ENCODE measurements at regions not wholly inside any gene's neighbourhood (a gene's known extent, or its start where the extent isn't known, plus 50 kb on each side); places are given as distances from the start of the nearest gene placed in this dataset.
"Not testable (repeated sequence)": the region's sequence is repeated elsewhere in the genome, so short reads cannot be mapped to it uniquely, and the experiment has no call there.

DNA sequence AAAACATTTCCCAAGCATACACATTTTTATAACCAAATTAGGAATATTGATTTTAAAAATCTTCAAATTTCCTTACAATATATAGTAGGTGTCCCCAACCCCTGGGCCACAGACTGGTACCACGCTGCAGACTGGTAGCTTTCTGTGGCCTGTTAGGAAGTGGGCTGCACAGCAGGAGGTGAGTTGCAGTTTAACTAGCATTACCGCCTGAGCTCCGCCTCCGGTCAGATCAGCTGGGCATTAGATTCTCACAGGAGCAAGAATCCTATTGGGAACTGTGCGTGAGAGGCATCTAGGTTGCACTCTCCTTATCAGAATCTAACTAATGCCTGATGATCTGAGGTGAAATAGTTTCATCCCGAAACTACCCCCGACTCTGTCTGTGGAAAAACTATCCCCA is 62.1 kb downstream of the ZWINT start:
- no peak for FAIRE-seq

DNA sequence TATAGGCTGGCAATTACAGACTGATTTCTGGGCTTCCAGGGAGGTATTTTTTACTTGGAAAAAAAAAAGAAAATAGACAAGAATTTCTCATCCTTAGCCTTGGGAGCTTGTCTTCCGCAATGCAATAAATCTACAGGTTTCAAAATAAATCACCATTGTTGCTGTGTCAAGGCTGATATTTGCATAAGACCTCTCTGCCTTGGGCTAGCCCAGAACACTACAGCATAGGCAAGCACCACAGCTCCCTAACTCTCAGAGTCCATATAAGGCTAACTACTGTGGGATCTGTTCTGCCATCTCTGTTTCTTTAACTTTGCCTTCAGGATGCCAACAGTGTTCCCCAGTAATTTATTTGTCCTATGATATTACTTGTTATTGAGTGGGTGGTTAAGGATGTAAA is 64.4 kb downstream of the ZWINT start:
- no peak for FAIRE-seq

DNA sequence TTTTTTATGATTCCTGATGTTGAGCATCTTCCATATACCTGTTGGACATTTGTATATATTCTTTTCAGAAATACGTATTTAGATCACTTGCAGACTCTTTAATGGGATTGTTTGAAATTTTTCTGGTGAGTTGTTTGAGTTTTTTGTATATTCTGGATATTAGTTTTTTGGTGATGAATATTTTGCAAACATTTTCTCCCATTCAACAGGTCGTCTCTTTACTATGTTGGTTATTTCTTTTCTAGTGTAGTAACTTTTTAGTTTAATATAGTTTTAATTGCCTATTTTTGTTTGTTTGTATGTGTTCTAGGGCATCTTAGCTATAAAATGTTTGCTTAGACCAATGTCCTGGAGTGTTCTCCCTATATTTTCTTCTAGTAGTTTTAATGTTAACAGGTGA is 72.7 kb downstream of the ZWINT start:
- FAIRE-seq, result no peak

DNA sequence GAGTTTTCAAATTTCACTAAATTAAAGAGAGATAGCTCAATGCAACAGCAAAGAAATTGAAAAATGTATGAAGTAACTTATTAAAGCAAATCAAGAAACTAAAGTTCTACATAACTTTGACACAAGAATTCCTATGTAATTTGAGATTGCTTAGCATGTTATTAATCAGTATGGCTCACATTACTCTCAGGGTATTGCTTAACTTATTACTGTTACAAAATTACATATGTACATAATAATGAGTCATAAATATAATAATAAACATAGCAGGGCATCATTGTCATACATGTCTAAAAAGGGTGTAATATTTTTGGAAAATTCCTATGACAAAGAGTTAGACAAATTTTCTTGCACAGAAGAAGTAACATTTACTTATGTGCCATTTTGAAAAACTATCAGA is 75.0 kb downstream of the ZWINT start:
- FAIRE-seq, result no peak

DNA sequence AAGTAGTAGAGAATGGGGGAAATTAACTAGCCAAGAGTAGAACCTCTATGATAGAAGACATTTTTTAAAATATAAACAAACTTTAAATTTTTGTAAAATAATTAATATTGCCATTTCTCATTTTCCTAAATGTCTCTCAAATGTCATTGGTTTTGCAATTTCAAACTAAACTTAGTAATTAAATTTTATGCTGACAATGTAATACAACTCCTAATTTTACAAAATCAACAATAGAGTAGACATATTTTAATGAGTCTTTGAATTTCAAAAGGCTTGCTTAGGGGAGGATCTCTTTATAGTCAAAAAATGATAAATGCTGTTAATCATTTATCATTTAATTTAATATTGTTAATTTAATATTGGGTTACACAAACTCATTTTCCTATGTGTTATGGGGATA is 81.8 kb downstream of the ZWINT start:
- no peak for FAIRE-seq

DNA sequence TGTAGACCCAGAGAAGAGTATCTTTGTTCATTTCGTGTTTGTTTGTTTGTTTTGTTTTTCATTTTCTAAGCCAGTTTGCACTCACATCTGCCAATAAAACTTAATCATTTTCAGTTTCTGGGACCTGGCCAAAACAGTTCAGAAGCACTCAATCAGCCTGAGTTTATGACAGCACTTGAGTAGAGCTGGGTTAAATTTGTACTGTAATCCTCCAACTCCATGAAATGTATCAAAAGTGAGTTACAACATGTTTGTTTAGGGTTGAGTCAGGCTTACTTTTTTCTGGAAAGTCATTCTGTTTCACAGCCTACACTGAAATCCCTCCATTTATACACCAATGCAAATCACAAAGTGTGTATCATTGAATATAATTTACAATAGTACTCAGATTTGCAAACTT is 91.9 kb downstream of the ZWINT start:
- no peak for FAIRE-seq

DNA sequence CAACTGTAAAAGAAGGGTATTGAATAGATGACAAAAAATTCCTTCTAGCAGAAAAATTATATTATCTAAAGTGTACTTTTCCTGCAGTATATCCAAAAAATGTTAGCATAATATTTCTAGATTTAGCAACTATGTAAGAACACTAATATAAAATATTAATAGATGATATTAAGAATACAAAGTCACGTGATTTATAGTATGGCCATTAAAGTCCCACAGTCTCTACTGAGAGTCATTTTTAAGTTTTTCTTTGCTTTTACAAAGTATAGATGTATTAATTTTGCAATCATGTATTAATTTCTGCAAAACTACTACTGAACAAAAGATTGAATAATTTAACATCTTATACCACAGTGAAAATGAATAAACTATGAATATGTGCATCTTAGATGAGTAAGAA is 94.9 kb downstream of the ZWINT start:
- no peak for FAIRE-seq

DNA sequence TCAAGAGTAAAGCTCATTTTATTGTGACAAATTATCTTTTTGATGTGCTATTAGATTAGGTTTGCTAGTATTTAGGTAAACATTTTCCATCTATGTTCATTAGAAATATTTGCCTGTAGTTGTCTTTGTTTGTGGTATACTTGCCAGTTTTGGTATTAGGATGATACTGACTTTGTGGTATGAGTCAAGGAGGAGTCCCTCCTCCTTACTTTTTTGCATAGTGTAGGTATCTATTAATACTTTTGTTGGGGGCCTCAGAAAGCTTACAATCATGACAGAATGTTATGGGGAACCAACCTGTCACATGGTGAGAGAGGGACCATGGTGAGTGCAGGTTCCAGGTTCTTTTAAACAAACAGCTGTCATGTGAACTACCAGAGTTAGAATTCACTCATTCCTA is 102.1 kb downstream of the ZWINT start:
- no peak for FAIRE-seq

DNA sequence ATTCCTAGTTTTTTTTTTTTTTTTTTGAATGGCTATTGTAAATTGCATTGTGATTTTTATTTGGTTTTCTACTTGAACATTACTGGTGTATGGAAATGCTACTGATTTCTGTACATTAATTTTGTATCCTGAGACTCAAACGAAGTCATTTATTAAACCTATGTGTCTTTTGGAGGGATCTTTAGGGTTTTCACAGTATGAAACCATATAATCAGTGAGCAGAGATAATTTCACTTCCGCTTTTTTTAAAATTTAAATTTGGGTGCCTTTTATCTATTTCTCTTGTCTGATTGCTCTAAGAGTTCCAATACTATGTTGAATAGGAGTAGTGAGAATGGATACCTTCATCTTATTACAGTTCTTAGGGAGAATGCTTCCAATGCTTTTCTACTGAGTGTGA is 102.7 kb downstream of the ZWINT start:
- FAIRE-seq, result no peak

DNA sequence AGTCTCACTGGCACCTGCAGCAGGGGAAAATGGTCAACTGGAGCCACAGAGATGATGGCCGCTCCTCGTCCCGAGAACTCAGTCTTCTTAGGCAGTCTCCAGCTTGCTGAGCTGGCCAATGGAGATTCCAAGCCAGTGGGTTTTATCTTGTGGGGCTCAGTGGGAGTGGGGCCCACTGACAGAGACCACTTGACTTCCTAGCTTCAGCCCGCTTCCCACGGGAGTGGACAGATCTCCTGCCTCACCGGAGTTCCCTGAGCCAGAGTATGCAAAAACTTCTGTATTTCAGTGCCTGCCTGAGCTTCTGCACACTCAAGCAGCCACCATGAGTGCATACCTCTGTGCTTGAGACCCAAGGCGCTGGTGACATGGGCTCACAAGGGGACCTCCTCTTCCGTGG is 105.8 kb downstream of the ZWINT start:
- FAIRE-seq, result no peak

DNA sequence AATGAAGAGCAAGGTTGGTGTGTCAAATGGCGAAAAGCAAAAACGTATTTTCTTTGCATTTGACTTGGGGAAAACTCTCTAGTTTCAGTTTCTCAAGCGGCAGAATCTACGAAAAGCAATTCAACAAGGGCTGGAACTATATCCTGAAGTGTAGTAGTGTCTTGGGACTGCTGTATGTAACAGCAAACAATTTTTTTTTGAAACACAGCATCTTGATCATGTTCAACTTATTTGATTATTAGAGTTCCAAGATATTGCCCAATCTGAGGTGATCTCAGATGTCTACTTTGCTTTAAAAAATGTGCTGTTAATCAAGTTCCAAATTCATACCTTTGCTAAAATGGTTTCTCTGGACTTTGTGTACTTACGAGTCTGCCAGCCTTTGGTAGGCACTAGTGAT is 120.6 kb downstream of the ZWINT start:
- no peak for FAIRE-seq

DNA sequence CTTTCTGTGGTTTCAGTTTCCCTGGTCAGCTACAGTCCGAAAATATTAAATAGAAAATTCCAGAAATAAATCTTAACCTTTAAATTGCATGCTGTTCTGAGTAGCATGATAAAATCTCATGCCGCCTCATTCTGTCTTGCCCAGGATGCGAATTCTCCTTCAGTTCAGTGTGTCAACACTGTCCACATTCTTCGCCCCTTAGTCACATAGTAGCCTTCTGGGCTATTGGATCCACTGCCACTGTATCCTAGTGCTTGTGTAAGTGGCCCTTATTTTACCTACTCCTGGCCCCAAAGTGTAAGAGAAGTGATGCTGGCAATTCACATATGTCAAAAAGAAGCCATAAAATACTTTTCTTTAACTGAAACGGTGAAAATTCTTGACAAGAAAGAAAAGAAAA is 129.6 kb downstream of the ZWINT start:
- no peak for FAIRE-seq

DNA sequence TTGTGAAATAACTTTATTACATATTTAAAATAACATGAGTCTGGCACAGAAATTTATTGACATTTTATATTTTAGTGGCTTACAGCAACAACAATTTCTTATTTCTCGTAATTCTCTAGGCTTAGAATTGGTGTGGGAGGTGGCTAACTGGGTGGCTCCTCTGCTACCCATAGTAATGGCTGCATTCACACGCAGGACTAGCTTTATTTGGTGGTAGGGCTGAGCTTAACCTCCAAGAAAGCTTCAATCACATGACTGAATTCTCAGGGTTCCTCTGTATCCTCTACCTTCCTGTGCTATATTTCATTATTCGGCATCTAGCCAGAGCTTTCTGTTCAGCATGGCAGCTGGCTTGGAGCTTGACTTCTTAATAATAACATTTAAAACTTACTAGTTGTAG is 138.8 kb downstream of the ZWINT start:
- FAIRE-seq, result no peak

DNA sequence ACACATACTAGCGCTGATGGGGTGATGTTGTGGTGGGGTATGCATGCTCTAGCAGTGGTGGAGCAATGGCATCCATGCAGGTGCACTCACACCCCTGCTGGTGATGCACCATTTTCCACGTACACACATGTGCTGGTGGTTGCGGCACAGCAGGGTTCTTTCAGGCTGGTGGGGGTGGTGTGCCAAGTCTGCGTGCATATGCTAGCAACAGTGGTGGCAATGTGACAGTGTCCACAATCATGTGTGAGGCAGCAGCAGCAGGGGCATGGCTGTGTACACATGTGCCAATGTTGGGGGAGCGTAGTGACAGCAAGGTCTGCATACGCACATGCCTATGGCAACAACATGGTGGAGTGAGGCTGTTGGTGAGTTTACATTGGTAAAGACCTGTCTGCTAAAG is 148.1 kb downstream of the ZWINT start:
- no peak for FAIRE-seq

DNA sequence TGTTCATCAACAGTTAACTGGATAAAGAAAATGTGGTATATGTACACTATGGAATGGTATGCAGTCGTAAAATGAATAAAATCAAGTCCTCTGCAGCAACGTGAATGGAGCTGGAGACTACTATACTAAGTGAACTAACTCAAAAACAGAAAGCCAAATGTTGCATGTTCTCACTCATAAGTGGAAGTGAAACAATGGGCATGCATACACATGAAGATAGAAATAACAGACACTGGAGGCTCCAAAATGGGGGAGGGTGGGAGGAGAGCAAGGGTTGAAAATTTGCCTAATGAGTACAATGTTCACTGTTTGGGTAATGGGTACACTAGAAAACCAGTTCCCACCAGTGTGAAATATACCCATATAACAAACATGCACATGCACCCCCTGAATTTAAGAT is 179.5 kb downstream of the ZWINT start:
- FAIRE-seq, result no peak

DNA sequence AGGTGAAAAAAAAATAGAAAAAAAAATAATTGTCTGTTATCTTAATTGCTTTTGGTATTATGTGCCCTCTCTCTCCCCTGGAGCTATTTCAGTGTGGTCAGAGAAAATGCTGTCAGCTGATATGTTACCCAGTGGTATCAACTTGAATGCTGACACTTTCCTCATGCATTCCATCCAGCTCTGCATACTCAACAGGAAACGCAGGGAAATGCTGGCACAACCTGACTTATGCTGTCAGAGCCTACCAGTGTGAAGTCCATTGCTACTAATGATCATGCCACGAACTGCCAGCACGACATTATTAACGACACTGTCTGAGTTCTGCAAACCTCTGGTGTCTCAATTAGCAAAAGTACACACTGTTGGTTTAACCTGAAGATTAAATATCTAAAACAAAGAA is 182.8 kb downstream of the ZWINT start:
- FAIRE-seq, result no peak

DNA sequence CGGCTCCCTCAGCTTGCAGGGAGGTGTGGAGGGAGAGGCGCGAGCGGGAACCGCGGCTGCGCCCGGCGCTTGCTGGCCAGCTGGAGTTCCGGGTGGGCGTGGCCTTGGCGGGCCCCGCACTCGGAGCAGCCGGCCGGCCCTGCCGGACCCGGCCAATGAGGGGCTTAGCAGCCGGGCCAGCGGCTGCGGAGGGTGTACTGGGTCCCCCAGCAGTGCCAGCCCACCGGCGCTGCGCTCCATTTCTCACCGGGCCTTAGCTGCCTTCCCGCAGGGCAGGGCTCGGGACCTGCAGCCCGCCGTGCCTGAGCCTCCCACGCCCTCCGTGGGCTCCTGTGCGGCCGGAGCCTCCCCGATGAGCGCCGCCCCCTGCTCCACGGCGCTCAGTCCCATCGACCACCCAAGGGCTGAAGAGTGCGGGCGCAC is 206.0 kb downstream of the ZWINT start:
- FAIRE-seq, result not testable (repeated sequence)

DNA sequence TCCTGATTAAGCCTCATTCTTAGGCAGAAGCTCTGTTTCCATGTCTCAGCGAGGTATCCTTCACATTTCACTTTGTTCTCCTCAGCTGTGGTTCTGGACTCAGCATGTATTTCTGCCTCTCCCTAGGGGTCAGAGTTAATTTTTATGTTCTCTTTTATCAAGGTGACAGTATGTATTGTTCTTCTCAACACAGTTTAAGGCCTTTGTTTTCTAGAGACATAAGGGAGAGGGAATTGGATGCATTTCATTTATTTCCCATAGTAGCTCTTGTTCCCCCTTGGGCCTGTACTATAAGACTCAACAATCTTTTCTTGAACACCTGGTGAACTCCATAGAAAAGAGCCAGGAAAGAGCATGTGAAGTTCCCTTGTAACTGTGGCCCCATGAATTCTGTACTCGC is 214.3 kb downstream of the ZWINT start:
- FAIRE-seq, result no peak

DNA sequence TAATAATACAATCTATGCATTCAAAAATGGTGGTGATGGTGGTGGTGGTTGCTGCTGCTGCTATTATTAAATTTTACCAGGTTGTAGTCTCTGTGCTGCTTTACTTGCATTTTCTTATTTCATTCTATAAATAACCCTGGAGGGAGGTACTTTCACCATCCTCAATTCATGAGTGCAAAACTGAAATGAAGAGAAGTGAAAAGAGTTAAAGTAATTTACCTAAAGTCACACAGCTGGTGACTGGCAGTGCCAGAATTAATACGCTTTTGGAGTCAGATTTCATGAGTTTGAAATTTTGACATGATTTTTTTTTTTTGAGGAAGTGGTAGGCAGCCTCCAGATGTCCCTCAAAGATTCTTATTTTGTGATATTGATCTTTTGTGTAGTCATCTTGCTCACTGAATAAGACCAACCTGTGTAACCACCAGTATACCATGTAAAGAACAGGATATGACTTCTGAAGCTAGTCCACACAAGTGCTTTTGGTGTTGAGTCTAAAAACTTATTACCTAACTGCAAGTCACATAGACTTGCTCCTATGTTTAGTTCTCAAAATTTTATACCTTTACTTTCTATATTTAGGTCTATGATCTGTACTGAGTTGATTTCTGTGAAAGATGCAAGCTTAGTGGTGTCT is 218.8 kb downstream of the ZWINT start:
- FAIRE-seq, result no peak

DNA sequence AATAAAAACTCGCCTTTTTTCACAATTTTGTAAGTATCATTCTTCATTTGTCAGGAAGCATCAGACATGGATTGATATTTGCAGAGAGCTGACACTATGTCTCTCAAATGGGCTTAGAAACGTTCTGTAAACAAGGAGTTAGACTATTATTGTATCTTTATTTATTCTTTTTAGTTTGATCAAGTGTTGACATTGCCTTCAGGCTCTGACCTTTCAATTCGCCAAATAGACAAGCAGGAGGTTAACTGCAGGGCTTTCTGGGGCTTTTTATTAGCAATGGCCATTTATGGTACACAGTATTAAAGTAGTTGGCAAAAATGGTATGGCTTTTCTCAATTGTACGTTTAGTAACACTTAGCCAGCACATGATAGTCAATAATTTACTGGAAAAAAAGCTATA is 221.7 kb downstream of the ZWINT start:
- no peak for FAIRE-seq

DNA sequence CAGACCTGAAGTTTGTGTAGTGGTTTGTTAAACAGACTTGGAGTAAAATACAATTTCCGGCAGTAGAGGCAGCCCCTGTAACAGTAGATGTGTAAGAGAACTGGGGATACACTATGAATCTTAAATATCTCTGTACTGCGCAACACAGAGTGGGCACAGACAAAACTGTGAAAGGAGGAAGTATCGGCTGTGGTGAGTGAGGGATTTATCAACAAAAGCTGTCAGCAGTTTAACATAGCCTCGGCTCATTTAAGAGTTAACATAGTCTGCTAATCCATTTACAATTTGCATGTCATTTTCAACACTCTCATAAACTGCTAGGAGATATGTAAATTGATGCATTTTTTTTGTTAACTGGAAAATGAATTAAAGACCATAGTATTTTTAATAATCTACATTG is 225.2 kb downstream of the ZWINT start:
- FAIRE-seq, result no peak

DNA sequence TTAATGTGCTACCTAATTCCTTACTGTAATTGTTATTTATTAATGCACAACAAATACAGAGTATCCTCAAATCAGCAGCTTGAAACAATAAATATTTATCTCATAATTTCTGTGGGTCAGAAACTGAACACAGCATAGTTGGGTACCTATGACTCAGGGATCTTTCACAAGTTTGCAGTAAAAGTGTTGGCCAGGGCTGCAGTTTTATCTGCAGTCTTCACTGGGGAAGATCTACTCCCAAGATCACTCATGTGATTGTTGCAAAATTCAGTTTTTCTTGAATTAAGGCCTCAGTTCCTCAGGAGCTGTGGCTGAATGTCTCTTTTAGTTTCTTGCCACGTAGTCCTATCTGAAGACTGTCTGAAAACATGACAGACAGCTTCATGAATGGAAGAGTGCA is 237.8 kb downstream of the ZWINT start:
- FAIRE-seq, result no peak

DNA sequence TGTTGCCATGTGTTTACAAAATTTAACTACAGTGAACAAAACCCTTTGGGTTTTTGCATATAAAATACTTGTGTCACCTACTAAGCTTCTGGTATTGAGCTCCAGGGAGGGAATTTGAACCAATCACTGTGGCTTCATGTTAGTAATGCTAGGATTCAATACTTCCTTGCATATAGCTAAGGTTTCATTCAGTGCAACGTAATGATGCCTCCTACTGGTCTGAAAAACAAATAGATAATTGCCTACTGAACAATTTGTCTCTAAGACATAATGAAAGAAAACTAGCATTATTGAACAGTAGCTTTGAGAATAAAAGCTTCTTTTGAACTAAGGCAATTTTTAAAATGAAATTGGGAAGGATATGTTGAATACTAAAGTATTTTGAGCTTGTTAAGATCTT is 244.4 kb downstream of the ZWINT start:
- FAIRE-seq, result no peak

DNA sequence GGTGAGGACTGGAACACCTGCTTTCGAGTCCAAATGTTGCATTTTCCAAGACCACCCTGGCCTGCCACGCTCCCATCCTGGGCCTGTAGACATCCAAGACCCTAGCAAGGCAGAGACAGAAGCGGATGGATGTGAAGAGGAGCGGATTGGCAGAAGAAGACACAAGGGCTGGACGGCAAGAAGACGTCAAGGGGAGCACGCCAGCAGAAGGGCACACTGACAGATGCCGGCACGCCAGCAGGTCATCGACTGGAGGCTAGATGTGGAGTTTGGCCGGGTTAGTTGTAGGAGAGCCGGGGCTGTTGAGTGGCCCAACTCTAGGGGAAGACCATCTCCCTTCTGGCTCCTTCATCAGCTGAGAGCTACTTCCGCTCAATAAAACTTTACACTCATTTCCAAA is 251.6 kb downstream of the ZWINT start:
- FAIRE-seq, result no peak

DNA sequence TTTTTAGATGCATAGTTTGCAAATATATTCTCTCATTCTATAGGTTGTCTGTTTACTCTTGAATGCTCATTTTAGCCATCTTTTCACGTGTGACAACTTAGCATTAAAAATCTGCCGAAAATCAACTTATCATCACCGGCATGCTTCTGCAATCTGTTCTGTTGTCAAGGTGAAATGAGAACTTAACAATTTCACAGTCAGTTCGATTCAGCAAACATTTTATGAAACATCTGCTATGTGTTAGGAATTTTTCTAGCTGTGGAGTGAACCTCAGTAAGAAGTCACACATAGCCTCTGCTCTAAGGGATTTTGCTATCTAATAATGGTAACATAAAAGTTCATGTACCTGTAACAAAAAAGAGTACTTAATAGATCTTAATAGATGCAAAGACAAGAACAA is 256.1 kb downstream of the ZWINT start:
- no peak for FAIRE-seq

DNA sequence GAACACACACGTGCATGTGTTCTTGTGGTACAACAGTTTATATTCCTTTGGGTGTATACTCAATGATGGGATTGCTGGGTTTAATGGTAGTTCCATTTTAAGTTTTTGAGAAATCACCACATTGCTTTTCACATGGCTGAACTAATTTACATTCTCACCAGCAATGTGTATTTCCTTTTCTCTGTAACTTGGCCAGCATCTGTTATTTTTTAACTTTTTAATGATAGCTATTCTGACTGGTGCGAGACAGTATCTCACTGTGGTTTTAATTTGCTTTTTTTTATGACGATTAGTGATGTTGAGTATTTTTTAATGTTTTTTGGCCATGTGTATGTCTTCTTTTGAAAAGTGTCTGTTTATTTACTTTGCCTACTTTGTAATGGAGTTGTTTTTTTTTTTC is 256.6 kb downstream of the ZWINT start:
- FAIRE-seq, result peak; percentile 90
